B cell (primary cell): ENCODE measurements at regions not wholly inside any gene's neighbourhood (a gene's known extent, or its start where the extent isn't known, plus 50 kb on each side); places are given as distances from the start of the nearest gene placed in this dataset.

Source experiments
- EZH2 ChIP-seq: IDR thresholded peaks from 2 replicates; pipeline ENCODE4 v1.6.1; 2012; ENCODE audit warnings: borderline replicate concordance, low read depth, mild to moderate bottlenecking, moderate library complexity, low read length; ENCODE audit not compliant: insufficient read depth, poor library complexity, severe bottlenecking
- TF ChIP-seq, protein P1 (sequence below): fragments of 200-600 bp; IDR thresholded peaks from one replicate; pipeline ENCODE4 v1.8.0; 2022; ENCODE audit warnings: antibody characterized with exemption, mild to moderate bottlenecking

- TF ChIP-seq, protein P1, sequence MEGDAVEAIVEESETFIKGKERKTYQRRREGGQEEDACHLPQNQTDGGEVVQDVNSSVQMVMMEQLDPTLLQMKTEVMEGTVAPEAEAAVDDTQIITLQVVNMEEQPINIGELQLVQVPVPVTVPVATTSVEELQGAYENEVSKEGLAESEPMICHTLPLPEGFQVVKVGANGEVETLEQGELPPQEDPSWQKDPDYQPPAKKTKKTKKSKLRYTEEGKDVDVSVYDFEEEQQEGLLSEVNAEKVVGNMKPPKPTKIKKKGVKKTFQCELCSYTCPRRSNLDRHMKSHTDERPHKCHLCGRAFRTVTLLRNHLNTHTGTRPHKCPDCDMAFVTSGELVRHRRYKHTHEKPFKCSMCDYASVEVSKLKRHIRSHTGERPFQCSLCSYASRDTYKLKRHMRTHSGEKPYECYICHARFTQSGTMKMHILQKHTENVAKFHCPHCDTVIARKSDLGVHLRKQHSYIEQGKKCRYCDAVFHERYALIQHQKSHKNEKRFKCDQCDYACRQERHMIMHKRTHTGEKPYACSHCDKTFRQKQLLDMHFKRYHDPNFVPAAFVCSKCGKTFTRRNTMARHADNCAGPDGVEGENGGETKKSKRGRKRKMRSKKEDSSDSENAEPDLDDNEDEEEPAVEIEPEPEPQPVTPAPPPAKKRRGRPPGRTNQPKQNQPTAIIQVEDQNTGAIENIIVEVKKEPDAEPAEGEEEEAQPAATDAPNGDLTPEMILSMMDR, result no peak
- TF ChIP-seq EZH2, result no peak
Observed at GRCh38 chr16:6031102-6031501, 933.5 kb upstream of the EEF2KMT start.
